DMS53 (cell line): ENCODE measurements at regions not wholly inside any gene's neighbourhood (a gene's known extent, or its start where the extent isn't known, plus 50 kb on each side); places are given as distances from the start of the nearest gene placed in this dataset.
"Not testable (repeated sequence)": the region's sequence is repeated elsewhere in the genome, so short reads cannot be mapped to it uniquely, and the experiment has no call there.

Experiments used
- DNase-seq: peaks from one replicate; lab custom pipeline; 2025; lab: John Stamatoyannopoulos, UW

- DNase-seq = no peak
Observed at GRCh38 chr6:132198896-132199295, 202.4 kb downstream of the MOXD1 start.

GRCh38 chr6:132198040-132198439, 203.2 kb downstream of the MOXD1 start:
- no peak for DNase-seq

GRCh38 chr6:132194529-132194928, 206.7 kb downstream of the MOXD1 start:
- peak; percentile 4 for DNase-seq

- no peak for DNase-seq
Observed at GRCh38 chr6:132192631-132193030, 208.6 kb downstream of the MOXD1 start.

- peak; percentile 25 for DNase-seq
Observed at GRCh38 chr6:132190815-132191175, 210.5 kb downstream of the MOXD1 start.

- DNase-seq = no peak
Observed at GRCh38 chr6:132190097-132190814, 211.0 kb downstream of the MOXD1 start.

GRCh38 chr6:132188556-132189264, 212.6 kb downstream of the MOXD1 start:
- no peak for DNase-seq

GRCh38 chr6:132187816-132188215, 213.5 kb downstream of the MOXD1 start:
- no peak for DNase-seq

GRCh38 chr6:132184966-132185365, 216.3 kb downstream of the MOXD1 start:
- DNase-seq = not testable (repeated sequence)

- no peak for DNase-seq
Observed at GRCh38 chr6:132179955-132180354, 221.3 kb downstream of the MOXD1 start.

- no peak for DNase-seq
Observed at GRCh38 chr6:132174919-132175318, 223.7 kb upstream of the CCN2 start.

GRCh38 chr6:132168961-132169360, 217.8 kb upstream of the CCN2 start:
- no peak for DNase-seq

GRCh38 chr6:132167929-132168892, 217.0 kb upstream of the CCN2 start:
- no peak for DNase-seq

GRCh38 chr6:132166526-132167051, 215.4 kb upstream of the CCN2 start:
- no peak for DNase-seq

GRCh38 chr6:132165677-132166076, 214.5 kb upstream of the CCN2 start:
- DNase-seq = no peak

- peak; percentile 46 for DNase-seq
Observed at GRCh38 chr6:132161283-132161682, 210.1 kb upstream of the CCN2 start.

- no peak for DNase-seq
Observed at GRCh38 chr6:132153221-132153898, 202.2 kb upstream of the CCN2 start.

- DNase-seq = no peak
Observed at GRCh38 chr6:132147530-132148011, 196.4 kb upstream of the CCN2 start.

GRCh38 chr6:132144456-132144855, 193.3 kb upstream of the CCN2 start:
- DNase-seq = no peak

GRCh38 chr6:132143258-132143657, 192.1 kb upstream of the CCN2 start:
- DNase-seq = no peak

GRCh38 chr6:132142768-132143167, 191.6 kb upstream of the CCN2 start:
- no peak for DNase-seq

- no peak for DNase-seq
Observed at GRCh38 chr6:132142308-132142707, 191.1 kb upstream of the CCN2 start.
